Hepatic stellate cell (primary cell): ENCODE measurements at regions not wholly inside any gene's neighbourhood (a gene's known extent, or its start where the extent isn't known, plus 50 kb on each side); places are given as distances from the start of the nearest gene placed in this dataset.
"Not testable (repeated sequence)": the region's sequence is repeated elsewhere in the genome, so short reads cannot be mapped to it uniquely, and the experiment has no call there.

ENCODE experiments used
- DNase-seq: peaks from one replicate; pipeline ENCODE4 v3.0.0; 2011; ENCODE audit warnings: low spot score

DNA sequence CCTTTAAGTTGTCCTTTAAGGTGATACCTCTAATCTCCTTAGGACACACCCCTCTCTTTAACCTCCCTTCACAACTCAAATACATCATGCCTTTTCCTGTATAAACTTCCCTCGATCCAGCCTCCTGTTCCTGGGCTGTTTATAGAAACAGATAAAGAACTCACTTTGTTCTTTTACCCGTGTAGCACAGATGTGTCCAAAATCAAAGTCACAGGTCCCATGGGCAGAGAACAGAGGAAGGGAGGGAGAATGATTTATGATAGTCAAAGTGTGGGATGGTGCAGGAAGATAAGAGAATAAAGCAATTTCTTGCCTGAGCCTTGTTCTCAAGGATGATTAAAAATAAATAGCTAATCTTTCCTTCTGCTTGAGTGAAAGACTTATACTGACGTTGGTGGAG is 50.3 kb upstream of the CABCOCO1 start:
- no peak for DNase-seq

DNA sequence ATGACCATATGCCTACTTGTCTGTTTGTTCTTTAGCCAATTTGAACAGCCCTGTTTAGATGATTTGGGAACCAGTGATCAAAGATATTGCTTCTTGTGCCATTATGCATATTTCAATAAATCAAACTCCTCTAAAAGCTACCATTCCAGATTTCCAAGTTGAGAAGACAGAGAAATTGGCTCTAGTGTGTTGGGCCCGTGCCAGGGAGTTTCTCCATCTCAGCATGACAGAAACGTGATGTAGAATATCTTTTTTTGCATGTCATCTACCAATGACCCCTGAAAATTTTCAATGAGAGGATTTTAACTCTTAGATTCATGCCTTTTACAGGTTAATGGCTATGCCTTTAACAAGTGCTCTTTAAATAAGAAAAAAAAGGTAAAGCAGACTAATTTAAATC is 50.7 kb upstream of the CABCOCO1 start:
- DNase-seq: no peak

DNA sequence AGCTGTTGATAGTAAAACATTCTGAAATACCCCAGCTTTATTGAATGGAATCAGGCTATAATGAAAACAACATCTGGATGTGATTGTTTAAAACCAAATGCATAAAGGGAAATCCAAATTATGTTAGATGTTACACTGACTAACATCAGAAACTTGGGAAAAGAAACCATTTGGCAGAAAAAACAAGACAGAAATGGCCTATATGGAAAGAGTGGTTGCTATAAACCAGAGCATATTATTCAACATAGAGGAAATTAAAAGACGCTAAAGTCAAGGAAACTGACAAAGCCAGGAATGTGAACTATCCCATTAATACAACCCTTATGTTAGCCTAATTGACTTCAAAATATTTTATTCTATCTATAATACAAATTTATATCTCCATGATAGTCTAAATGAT is 53.0 kb upstream of the CABCOCO1 start:
- DNase-seq: no peak

DNA sequence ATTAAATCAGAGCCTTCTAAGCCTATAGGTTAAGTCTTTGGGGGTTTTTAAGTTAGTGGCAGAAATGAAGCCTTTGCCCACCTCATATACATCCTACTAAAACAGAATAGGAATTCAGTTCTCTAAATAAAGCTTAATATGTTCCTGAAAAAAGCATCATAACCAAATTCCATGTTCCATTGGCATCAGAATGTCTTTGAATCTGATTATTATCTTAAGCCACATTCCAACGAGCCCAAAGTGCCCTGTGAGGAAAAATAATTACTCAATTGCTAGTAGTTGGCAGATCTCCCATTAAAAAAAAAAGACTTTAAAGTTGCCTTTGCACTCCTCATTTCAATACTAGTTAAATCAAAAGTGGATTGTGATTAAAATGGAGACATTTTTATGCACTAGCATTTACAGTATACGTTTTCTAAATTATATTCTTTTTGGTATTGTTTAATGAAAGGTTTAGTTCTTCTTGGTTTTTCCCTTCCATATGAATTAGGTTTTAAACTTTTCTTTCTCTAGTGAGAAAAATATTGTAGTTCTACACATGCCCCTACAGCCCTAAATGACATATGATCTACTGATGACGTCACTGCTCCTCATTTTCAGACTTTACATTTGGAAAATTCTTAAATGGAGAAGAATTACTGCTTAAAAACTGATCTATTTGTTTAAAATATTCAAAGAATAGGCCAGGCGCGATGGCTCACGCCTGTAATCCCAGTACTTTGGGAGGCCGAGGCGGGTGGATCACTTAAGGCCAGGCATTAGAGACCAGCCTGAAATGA is 54.3 kb upstream of the CABCOCO1 start:
- no peak for DNase-seq

DNA sequence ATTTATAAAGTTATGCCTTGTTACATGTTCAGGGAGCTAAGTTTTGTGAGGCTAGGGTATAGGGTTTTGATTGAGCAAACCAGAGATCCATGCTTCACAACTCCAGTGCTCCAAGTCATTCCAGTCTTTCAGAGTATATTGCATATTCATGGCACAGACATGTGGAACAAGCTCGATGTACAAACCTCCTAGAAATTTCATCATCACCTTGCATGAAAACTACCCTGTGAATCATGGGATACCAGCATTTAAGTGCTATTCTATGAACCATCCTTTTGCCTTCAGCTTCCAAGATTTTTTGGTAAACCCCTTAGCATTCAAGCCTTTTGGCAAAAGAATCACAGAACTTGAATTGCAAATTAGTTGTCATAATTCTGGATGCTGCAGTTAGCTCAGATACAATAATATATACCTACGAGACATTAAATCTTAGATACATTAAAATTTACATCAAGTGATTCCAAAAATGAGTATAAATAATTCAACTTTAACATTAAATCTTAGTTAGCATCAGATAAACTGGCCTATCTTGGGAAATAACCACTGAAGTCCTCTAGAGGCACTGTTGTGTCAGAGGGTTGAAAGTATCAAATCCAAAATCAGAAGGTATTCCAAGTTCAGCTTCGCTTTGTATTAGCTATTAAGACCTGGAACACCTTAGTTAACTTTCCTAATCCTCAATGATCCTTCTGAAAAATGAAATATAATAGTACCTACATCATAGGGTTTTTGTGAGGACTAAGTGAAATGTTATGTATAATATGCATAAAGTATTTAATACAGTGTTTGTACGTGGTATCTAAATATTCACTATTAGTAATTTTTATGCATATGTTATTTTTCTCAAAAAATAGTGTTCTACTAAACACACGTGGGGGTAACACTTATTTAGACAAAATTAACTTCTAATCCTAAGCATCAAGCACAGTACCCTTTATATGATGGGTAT is 55.5 kb upstream of the CABCOCO1 start:
- DNase-seq: no peak

DNA sequence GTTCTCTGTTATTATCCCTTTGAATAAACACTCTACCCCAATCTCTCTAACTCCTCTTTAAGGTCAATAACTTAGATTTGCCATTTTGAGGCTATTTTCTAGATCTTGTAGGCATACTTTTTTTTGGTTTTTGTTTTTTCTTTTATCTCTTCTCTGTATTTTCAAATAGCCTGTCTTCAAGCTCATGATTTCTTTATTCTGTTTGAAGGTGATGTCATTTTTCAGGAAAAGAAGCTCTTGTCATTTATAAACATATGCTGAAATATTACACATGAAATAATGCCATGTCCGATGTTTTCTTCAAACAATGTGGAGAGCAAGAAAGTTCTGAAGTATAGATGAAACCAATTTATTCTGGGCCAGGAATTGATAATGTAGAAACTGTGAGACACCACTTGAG is 57.5 kb upstream of the CABCOCO1 start:
- DNase-seq: no peak

DNA sequence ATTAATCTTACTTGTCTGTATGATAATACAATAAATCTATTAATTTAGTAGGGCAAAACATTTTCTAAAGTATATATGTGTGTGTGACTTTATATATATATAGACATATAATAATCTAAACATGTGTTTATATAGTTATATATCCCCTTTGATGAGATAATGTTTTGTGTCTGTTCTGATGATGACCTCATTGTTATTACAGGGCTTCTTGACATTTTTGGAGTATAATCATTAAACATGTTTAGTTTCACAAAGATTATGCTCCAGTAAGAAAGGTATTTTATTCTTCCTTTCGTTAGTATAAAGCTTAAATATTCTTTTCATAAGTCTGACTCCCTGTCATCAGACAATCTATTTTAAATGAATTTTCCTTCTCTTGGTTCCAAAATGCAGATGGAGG is 62.3 kb upstream of the CABCOCO1 start:
- no peak for DNase-seq

DNA sequence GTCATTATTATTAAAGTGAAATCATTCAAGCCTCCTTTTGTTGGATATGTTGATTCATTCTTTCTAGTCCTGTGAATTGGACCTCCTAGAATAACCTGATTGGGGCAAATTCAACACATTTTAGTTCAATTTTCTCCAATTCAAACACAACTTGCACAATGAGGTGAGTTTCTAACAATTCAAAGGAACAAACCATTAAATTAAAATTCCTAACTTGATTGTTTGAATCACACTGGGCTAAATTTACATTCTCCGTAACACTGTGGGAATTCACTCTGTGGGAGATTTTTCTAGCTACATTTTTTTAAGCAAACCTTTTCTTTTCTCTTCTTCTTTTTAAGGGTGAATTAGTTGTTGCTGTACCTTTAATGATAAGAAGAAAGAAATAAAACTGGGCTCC is 68.3 kb upstream of the CABCOCO1 start:
- DNase-seq: no peak

DNA sequence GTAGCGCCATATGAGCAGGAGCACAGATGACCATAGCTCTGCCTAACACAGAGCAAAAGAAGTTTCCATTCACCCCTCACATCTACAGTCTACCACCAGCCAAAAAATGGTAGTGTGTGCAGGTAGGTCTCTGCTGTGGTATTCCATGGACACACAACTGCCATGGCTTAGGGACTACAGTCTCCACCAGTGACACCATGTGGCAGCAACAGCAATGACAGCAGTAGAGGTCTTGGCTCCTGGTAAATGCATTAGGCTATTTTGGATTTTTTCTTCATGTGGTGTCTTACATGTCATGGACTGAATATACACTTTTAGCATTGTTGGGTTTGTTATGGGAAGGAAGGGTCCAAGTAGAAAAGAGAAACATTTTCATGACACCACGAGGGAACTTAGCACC is 70.1 kb upstream of the CABCOCO1 start:
- DNase-seq: no peak

DNA sequence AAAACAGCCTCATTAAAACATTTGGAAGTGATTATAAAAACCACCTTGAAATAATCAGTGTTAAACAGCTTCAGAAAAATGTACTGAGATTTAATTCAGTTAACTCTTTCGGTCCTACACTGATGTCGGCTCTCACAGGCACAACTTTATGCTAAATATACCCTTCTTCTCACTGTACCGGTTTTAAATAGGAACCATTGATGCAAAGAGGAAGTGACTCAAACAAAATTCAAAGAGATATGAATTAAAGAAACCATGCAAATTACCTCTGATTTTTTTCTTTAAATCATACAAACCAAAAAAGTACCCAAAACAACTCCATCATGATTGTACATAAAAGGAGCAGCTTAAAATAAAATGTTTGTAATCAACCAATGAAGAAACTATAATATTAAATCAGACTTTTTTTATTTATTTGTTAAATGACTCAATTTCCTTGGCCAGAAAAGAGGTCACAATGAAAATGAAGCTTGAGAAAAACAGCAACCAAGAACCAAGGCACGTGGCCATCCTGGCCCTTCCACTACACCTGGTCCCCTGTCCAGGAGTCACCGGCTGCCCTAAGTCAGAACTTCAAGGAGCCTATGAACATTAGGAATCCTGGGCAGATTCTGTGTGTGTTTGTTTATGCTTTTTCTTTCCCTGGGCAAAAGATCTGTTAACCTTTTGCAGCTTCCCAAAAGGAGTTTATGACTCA is 73.0 kb upstream of the CABCOCO1 start:
- DNase-seq: no peak

DNA sequence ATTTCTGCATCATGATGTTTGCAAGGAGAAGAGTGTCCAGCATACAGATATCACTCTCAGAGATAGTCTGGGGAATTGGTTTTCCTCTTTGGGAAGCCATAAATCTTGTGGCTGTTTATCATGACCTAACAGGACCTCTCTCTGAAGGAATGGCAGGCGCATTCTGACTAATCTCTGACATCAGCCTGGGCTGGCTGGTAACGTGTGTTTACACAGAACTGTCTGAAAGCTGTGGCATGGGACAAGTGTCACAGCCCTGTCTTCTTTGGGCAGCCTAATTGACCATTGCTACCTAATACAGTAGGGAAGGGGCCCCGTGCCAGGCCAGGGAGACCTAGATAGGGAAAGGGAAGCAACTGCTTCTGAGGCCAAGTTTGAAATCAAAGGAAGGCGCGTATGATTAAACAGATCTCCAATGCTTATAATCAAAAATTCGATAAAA is 73.9 kb upstream of the CABCOCO1 start:
- peak; percentile 2 for DNase-seq

DNA sequence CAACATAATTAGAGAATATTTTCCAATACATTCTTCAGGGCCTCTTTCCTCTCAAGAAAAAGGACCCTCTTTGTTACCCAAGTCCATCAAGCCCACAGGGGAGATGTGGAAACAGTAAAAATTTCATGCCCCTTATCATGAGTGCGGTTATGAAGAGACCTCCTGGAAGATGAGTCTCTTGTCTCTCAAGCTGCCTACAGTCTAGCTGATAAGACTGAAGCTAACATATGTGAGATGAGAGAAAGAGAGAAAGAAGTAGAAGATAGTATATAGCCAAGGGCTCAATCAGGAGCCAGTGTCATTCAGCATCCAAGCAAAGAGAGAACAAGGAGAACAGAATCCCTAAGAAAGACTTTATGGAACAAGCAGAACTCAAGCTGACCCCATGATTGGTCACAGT is 75.9 kb upstream of the CABCOCO1 start:
- DNase-seq: no peak

DNA sequence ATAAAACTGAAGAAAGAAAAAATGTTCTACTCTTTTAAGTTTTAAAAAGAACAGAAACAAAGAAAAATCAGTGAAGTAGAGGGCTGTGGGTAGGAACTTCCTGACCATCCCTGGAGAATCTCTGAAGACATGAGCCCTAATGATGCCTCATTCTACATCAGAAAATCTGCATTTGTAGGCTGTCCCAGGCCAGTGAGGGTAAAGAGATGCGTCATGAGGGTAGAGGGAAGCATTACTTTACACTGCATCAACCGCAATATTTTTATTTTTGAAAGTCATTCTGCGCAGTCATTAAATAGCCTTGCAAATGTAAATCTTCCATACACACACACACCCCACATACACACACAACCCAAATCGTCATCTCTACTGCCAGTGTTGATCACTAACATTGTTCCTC is 82.1 kb upstream of the CABCOCO1 start:
- no peak for DNase-seq

DNA sequence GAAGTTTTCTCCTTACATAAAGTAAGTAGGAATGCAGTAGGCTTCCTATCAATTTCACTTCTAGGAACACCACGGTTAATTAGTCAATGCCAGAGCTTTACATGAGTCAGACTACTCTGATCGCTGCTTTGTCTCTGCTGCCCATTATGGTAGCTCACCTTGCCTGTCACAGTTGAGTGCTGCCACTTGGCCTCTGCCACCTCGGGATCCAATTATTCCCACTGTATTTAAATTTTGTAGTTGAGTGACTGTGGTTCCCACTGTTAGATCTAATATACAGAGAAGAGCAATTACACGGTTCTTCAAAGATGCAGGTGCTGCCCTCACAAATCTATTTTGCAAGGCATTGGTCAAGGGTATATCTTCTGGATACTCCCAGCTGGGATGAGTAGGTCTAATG is 92.5 kb upstream of the CABCOCO1 start:
- DNase-seq: not testable (repeated sequence)

DNA sequence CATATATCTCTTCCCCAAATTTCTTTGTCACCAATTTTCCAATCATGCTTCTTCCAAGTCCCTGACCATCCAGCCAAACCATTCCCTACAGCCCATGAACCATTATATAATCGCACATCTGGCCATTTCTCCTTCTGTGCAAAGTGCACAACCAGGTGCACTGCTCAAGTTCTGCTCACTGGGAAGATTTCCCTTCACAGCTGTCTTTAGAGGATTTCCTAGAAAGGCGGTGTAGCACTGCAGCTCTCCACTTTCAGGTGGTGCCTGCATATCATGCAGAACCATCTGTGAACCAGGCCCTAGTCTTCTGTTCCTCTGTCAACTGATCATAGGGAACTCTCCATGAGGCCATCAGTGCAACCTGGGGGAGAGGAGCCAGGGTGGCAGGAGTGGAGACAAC is 95.0 kb upstream of the CABCOCO1 start:
- no peak for DNase-seq

DNA sequence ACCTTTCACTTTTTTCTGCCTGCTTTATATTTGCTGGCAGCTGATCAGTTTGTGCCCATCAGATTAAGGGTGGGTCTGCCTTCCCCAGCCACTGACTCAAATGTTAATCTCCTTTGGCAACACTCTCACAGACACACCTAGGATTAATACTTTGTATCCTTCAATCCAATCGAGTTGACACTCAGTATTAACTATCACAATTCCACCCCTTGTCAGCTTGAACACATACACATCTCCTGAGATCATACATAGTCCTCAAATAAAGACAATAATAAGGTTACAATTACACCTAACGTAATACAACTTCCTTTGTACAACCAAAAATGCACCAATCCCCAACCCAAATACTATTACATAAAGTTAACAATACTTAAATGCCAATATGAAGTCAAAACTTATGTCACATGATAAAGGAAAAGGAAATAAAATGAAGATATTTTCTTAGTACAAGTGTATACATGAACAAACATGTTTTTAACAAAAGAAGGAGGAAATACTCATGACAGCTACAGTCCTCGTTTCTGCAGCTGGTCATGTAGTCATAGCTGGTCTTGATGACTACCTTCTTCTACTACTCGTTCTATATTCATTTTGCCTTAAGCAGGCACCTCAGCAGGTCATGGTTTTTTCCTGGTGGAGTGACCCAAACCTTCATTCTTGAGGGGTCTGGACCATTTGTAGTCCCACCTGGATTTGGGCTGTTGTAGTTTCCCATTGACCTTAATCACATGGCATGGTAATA is 96.7 kb upstream of the CABCOCO1 start:
- DNase-seq: no peak

DNA sequence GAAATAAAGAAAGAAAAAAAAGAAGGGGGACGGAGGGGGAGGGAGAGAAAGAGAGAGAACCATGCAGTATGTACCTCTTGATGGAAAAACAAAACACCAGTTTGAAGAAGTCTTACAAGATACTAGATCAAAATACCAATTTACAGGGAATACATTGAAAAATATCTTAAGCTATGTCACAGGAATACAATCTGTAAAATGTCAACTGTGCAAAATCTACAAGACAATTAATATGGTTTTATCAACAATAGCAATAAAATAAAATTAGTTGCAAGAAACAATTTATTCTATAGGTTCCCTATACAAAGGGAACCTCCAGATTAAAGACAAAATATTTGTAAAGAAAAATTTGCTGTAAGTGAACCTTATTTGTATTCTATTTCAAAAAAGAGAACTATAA is 98.3 kb upstream of the CABCOCO1 start:
- DNase-seq: no peak

DNA sequence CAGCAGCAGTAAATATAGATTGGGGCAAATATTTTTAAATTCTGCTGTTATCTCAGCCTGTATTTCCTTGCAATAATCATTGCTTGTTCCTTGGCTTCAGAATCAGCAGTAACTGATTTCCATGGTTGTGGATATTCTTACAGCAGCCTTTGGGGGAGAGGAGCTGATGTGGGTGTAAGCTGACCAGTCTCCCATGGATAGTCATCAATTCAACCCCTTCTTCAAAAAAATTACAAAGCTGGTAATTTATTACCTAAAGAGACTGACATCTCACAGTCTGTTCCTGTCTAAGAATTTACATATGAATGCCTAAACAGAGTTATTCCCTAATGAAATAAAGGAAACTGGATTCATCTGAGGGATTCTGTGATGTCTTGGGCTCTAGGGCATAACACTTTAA is 103.1 kb upstream of the CABCOCO1 start:
- DNase-seq: no peak

DNA sequence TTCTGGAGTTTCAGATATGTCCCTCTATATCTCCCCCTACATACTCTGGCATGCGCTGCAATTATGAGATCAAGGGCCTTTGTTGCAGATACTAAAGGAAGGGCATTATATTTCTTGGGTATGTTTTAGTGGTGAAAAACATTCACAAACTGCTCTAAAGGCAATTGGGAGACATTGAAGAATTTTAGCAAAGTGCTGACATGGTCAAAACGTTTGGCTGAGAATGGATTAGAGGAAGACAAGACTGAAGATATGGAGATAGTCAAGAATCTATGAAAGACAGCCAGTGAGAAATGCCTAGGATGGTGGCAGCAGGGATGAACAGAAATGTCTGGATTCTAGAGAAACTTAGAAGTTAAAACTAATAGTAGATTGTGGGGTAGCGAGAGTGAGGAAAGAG is 104.5 kb upstream of the CABCOCO1 start:
- no peak for DNase-seq

DNA sequence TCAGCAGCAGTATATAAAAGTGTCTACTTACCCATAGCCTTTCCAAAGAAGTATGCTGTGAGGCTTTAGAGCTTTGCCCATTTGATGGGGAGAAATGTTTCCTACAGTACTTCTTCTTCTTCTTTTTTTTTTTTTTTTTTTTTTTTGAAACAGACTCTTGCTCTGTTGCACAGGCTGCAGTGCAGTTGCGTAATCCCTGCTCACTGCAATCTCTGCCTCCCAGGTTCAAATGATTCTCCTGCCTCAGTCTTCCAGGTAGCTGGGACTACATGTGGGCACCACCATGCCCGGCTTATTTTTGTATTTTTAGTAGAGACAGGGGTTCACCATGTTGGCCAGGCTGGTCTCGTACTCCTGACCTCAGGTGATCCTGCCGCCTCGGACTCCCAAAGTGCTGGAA is 101.7 kb upstream of the TMEM26 start:
- DNase-seq: no peak

DNA sequence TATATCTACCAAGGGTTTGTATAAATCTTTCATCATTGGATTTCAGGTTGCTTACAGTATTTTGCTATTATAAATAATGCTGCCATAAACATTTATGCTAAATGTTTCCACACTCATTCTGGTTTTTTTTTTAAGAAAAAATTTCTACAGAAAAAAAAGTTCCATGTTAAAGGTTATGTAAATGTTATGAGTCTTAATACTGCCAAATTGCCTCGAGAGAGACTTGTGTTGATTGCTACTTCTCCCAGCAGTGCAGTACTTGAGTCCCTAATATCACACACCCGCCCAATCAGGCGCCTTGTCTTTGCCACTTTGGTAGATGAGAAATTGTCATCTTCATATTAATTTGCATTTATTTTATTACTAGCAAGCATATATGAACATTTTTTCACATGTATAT is 96.7 kb upstream of the TMEM26 start:
- DNase-seq: no peak

DNA sequence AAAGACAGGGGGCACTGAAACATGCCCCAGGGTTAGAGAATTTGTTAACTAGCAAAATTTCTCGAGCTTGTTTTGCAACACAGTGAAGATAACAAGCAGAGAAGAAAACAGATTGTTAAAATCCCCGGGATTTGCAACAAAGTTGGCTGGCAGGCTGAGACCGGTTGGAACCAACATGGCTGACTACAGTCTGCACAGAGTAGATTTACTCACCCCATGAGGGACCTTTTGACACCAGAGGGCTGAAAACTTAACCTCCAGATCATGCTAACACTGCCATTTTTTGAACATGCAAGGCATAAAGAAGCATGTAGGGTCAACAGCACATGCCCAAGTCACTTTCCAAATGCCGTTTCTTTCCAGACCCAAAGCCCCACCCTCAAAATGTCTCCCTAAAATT is 95.2 kb upstream of the TMEM26 start:
- DNase-seq: no peak
